Transverse colon (tissue), 4 donors: ENCODE measurements at regions not wholly inside any gene's neighbourhood (a gene's known extent, or its start where the extent isn't known, plus 50 kb on each side); places are given as distances from the start of the nearest gene placed in this dataset.
"Not testable (repeated sequence)": the region's sequence is repeated elsewhere in the genome, so short reads cannot be mapped to it uniquely, and the experiment has no call there.

Source experiments
- DNase-seq: peaks from one replicate; pipeline ENCODE4 v3.0.0-alpha.2; 2019
- H3K27ac ChIP-seq, 4 donors: fragments of 200-600 bp; sonication (generic); 2 replicates each; pipeline ENCODE4 v1.5.1; 2016 to 2018; ENCODE audit warnings: inconsistent platforms in 4 of 4
- H3K27me3 ChIP-seq: fragments of 200-600 bp; sonication (generic); 2 replicates; pipeline ENCODE4 v1.5.1; 2017; ENCODE audit warnings: inconsistent platforms
- H3K36me3 ChIP-seq, 4 donors: fragments of 200-600 bp; sonication (generic); 2 replicates each; pipeline ENCODE4 v1.5.1; 2017 to 2019; ENCODE audit warnings: inconsistent platforms in 4 of 4
- H3K4me1 ChIP-seq, 4 donors: fragments of 200-600 bp; sonication (generic); 2 replicates each; pipeline ENCODE4 v1.5.1; 2017 to 2020; ENCODE audit warnings: inconsistent platforms in 4 of 4
- H3K4me3 ChIP-seq, 4 donors: fragments of 200-600 bp; sonication (generic); 1 replicate in 1 of 4; 2 replicates in 3 of 4; pipeline versions ENCODE4 v1.5.1 to v1.6.1; 2017 to 2019; ENCODE audit warnings: inconsistent platforms in 4 of 4
- H3K9me3 ChIP-seq, 2 donors: fragments of 200-600 bp; sonication (generic); 2 replicates each; pipeline ENCODE4 v1.5.1; 2017 to 2019; ENCODE audit warnings: inconsistent platforms in 2 of 2
- CTCF ChIP-seq, 5 experiments: fragments of 200-600 bp in 3 of 5; fragments of 450-650 bp in 2 of 5; sonication (generic) in 3 of 5; IDR thresholded peaks; 1 replicate in 2 of 5; 2 replicates in 3 of 5; pipeline ENCODE4 v1.5.1; 2016 to 2017; ENCODE audit warnings: antibody characterized with exemption in 5 of 5, inconsistent platforms in 3 of 5, mild to moderate bottlenecking in 2 of 5, moderate library complexity in 1 of 5
- EP300 ChIP-seq: sonication (generic); formaldehyde crosslinking; IDR thresholded peaks from one replicate; pipeline ENCODE4 v1.6.1; 2017; ENCODE audit warnings: antibody characterized with exemption, low read depth
- POLR2A ChIP-seq: fragments of 450-650 bp; IDR thresholded peaks from one replicate; pipeline ENCODE4 v1.6.1; 2016; ENCODE audit warnings: antibody characterized with exemption, mild to moderate bottlenecking, moderate library complexity
- POLR2AphosphoS5 ChIP-seq, 3 donors: sonication (generic); formaldehyde crosslinking; IDR thresholded peaks; one replicate each; pipeline ENCODE4 v1.6.1; 2016; ENCODE audit warnings: antibody characterized with exemption in 3 of 3
- WGBS, 2 donors: methylation state at CpG; one replicate each; pipeline ENCODE4 v1.1.5; 2018; ENCODE audit warnings: low coverage in 1 of 2; 5-methylcytosine and 5-hydroxymethylcytosine counted together
- in situ Hi-C, 4 donors: fragments of 200-750 bp; cut with MboI; loops; one replicate each; pipeline versions ENCODE4 v1.15.0 to v1.15.1; 2017; ENCODE audit warnings: low sequenced_read_pairs in 3 of 4, low pct_ligation_motif_present in 1 of 4, low pct_unique_long_range_greater_than_20kb in 1 of 4
- intact Hi-C: fragments of 100-400 bp; cut with DNase I; formaldehyde crosslinking; loops from one replicate; pipeline ENCODE4 v1.15.1; 2023; ENCODE audit warnings: low total_unique reads

- H3K4me1 ChIP-seq = no peaks in the 10 kb centered on the region
- no peaks in the 10 kb centered on the region for H3K36me3 ChIP-seq
- in situ Hi-C loops (no loop called here), intact Hi-C loops (no loop called here)
- H3K9me3 ChIP-seq = no peaks in the 10 kb centered on the region
- H3K27me3 ChIP-seq = no peaks in the 10 kb centered on the region
- H3K27ac ChIP-seq = no peak overlapping the region
- TF ChIP-seq POLR2AphosphoS5 (IDR thresholded peaks at IDR 0.05) (no peak), CTCF (IDR thresholded peaks at IDR 0.05) (no peak), EP300 (no peak), POLR2A (no peak)
- H3K4me3 ChIP-seq = no peak overlapping the region
- 90 to 100% methylated on average over 1 to 2 of the region's 2 CpGs for WGBS, 2 donors
- no peak for DNase-seq
Measured at GRCh38 chr5:124105326-124105725, 593.3 kb downstream of the CSNK1G3 start.

GRCh38 chr5:124104821-124105220 is 592.8 kb downstream of the CSNK1G3 start:
- WGBS, 2 donors = 75 to 82% methylated on average over 1 of the region's 1 CpG
- TF ChIP-seq CTCF (IDR thresholded peaks at IDR 0.05) (no peak), POLR2A (no peak), EP300 (no peak), POLR2AphosphoS5 (IDR thresholded peaks at IDR 0.05) (no peak)
- in situ Hi-C loops = no loop called here
- Histone ChIP-seq H3K4me3 (no peak overlapping the region), H3K36me3 (no peaks in the 10 kb centered on the region), H3K4me1 (no peaks in the 10 kb centered on the region), H3K9me3 (no peaks in the 10 kb centered on the region), H3K27ac (no peak overlapping the region), H3K27me3 (no peaks in the 10 kb centered on the region)
- no peak for DNase-seq
- intact Hi-C loops = no loop called here

GRCh38 chr5:124104344-124104743 is 592.4 kb downstream of the CSNK1G3 start:
- Histone ChIP-seq H3K4me1 (no peaks in the 10 kb centered on the region), H3K36me3 (no peaks in the 10 kb centered on the region), H3K27ac (no peak overlapping the region), H3K4me3 (no peak overlapping the region), H3K27me3 (no peaks in the 10 kb centered on the region), H3K9me3 (no peaks in the 10 kb centered on the region)
- no peak for TF ChIP-seq CTCF (IDR thresholded peaks at IDR 0.05)
- no peak for TF ChIP-seq EP300
- TF ChIP-seq POLR2AphosphoS5 (IDR thresholded peaks at IDR 0.05) = no peak
- no peak for TF ChIP-seq POLR2A
- intact Hi-C loops (no loop called here), in situ Hi-C loops (no loop called here)
- WGBS, 2 donors = 76 to 80% methylated on average over 3 of the region's 3 CpGs
- DNase-seq = no peak

GRCh38 chr5:124103671-124104070 is 591.7 kb downstream of the CSNK1G3 start:
- in situ Hi-C loops (no loop called here), intact Hi-C loops (no loop called here)
- H3K9me3 ChIP-seq = no peaks in the 10 kb centered on the region
- 18 to 32% methylated on average over 1 of the region's 1 CpG for WGBS, 2 donors
- no peak overlapping the region for H3K27ac ChIP-seq
- no peaks in the 10 kb centered on the region for H3K27me3 ChIP-seq
- H3K36me3 ChIP-seq = no peaks in the 10 kb centered on the region
- TF ChIP-seq CTCF (IDR thresholded peaks at IDR 0.05) = no peak
- TF ChIP-seq EP300 = no peak
- TF ChIP-seq POLR2AphosphoS5 (IDR thresholded peaks at IDR 0.05) = no peak
- no peak for TF ChIP-seq POLR2A
- DNase-seq = no peak
- no peaks in the 10 kb centered on the region for H3K4me1 ChIP-seq
- no peak overlapping the region for H3K4me3 ChIP-seq

- H3K27me3 ChIP-seq, H3K27ac ChIP-seq, DNase-seq, H3K9me3 ChIP-seq, H3K4me3 ChIP-seq, intact Hi-C loops, H3K36me3 ChIP-seq, H3K4me1 ChIP-seq, in situ Hi-C loops: not testable (repeated sequence)
- WGBS, 2 donors = 89 to 91% methylated on average over 3 to 5 of the region's 5 CpGs
Measured at GRCh38 chr5:124103056-124103455, 591.1 kb downstream of the CSNK1G3 start.
